ENCODE measurements at regions not wholly inside any gene's neighbourhood (a gene's known extent, or its start where the extent isn't known, plus 50 kb on each side); places are given as distances from the start of the nearest gene placed in this dataset.

DNA sequence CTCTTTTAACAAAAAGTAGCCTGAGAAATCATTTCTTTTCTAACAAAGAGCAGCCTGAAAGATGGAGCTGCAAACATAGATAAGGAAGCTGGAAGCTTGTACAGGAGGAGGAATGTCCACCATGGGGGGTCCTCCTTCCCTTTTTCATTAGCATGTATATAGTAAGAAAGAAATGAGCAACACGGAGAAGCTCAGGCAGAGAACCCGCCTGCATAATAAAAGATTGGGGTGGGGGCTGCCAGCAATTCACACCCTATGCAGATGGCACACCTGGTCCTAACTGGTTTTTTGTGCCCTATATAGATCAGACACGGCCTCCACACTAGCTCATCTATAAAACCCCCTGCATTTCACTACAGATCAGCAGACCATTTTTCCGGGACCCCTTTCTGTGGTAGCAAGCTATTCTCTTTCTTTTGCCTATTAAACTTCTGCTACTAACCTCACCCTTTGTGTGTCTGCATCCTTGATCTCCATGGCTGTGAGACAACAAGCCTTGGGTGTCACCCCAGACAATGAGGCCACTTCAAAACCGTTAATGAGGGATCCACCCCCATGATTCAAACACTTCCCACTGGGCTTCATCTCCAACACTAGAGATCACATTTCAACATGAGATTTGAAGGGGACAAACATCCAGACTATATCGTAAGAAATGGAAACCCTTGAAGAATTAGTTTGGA lies 167.5 kb upstream of the FREM2 start:
- TF ChIP-seq GATA2 (IDR thresholded peaks at IDR 0.05; ENCODE audit: low read depth, low read length) (no peak), GATA3 (IDR thresholded peaks at IDR 0.05; ENCODE audit: low read depth, low read length) (no peak)
